HG03095 (cell line): ENCODE measurements at regions not wholly inside any gene's neighbourhood (a gene's known extent, or its start where the extent isn't known, plus 50 kb on each side); places are given as distances from the start of the nearest gene placed in this dataset.

Experiments used
- ATAC-seq: cut with Tn5 transposase; IDR thresholded peaks from one replicate; pipeline ENCODE4 v1.9.1; 2021; ENCODE audit warnings: moderate library complexity; ENCODE audit not compliant: unreplicated experiment

DNA sequence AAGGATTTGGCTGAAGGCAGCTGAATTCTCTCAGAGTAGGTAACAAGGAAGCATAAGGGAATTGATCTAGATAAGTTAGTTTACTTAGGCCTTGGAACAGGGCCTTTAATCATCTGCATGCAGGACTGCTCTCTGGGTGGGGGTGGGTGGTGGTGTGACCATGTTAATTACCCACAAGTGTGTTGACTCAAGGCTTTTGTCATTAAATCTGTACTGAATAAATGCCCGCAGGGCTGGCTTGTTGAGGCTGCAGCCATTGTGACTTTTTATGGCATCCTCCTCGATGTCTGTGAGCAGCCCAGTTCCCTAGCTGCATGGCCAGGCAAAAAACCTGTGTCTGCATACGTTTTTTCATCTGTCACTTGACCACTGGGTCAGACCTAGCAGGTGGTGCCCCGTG lies 63.5 kb upstream of the ASCC3 start:
- ATAC-seq = no peak

DNA sequence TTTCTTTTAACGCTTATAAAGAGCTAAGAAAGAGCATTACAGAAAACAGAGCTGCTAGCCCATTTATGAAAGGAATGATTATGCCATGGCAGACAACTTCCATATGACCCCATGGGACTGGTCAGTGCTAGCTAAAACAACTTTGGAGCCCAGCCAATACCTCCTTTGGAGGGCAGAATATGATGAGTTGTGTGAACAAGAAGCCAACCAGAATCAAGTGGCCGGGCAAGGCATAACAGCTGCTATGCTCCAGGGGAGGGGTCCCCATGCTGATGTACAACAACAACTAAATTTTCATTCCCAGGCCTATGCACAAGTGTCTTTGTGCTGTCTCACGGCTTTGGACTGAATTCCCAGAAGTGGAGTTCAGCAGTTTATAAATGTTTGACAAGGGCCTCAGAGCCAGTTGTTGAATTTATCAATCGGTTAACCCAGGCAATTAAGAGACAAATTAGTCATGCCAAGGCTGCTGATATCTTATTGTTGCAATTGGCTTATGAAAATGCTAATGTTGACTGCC lies 65.0 kb upstream of the ASCC3 start:
- no peak for ATAC-seq

DNA sequence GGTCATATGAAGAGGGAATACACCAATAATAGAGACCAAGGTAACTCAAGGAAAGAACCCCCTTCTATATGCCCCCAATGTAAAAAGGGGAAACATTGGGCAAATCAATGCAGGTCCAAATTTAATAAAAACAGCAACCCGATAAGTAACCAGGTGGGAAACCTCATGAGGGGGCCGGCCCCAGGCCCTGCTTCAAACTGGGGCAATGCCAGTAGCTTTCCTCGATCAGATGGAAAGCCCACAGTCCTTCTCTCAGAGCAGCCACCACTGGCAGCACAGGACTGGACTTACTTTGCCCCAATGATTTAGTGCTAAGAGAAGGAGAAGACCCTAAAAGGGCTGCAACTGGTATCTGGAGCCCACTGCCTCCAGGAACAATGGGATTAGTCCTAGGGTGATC lies 65.6 kb upstream of the ASCC3 start:
- ATAC-seq = no peak

DNA sequence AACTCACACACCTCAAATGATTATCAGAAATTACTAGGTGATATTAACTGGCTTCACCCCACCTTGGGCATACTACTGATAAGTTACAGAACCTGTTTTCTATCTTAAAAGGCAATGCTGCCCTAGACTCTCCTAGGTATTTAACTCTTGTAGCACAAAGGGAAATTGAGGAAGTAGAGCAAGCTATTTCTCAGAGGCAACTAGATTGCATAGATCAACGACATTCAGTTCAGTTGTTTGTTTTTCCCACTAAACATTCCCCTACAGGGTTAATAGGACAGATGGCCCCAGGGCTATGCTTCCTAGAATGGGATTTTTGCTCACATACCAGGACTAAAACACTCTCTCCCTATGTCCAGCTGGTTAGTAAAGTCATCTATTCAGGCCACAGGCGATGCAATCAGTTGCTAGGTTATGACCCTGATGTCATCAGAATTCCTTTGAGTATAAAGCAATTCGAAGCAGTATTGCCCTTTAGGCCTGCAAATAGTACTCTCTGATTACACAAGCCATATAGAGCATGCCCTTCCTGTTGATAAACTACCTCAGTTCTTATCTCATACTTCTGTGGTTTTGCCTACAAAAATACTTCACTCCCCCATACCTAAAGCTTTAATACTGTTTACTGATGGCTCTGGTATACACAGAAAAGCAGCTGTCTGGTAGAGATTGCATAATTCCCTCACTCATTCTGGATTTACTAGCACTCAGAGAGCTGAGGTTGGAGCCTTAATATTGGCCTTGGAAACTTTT lies 67.4 kb upstream of the ASCC3 start:
- ATAC-seq = no peak

DNA sequence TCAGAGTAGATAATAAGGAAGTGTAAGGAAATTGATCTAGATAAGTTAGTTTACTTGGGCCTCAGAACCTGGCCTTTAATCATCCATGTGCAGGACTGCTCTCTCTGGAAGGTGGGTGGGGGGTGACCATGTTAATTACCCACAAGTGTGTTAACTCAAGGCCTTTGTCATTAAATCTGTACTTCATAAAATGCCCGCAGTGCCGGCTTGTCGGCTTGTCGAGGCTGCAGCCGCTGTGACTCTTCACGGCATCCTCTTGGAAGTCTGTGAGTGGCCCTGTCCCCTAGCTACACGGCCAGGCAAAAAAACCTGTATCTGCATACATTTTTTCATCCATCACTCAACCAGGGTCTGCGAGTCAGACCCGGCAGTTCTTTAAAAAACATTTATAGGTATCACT lies 70.9 kb upstream of the ASCC3 start:
- no peak for ATAC-seq

DNA sequence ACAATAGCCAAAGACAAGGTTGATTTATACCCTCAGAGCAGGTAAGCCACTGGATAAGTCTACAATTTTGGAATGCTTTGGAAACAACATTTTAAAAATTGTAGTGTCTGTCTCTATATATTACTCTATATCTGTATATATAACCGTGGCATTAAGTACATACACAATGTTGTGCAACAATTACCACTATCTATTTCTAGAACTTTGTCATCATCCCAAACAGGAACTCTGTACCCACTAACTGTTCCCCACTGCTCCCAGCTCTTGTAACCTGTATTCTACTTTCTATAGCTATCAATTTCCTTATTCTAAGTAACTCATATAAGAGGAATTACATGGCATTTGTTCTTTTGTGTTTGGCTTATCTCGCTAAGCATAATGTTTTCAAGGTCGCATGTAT lies 78.2 kb upstream of the ASCC3 start:
- no peak for ATAC-seq

DNA sequence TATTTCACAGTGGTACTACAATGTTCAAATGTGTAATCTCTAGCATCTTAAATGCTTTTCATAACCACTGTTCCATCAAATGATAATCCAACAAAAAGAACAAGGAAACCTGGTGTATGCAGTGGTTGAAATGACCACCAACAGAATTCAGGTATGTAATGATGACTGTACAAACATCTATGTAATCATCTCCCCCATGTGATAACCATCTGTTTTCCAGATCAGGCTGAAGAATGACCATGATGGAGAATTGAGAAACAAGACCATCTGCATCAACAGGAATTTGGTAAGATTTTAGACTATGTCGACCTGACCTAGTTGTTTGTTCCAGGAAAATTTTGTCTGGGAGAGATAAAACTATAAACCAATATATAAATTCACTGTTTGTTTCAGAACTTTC lies 81.3 kb upstream of the ASCC3 start:
- ATAC-seq = no peak

DNA sequence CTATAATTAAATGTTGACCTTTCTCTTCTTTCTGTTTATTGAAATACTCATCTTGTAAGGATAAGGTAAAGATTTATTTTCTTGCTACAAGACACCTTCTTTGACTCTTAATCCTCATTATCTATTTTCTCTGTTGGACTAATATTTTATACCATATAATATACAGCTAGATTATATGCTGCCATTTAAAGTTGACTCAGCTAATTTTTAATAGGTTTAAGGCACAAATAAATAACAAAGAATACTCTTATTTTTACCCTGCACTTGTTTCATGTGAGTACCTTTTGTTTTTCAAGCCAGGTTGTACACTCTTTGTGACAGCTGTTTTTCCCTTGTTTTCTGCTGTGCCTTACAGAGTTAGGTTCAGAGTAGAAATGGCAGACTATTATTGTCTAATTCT lies 83.9 kb upstream of the ASCC3 start:
- ATAC-seq = no peak

DNA sequence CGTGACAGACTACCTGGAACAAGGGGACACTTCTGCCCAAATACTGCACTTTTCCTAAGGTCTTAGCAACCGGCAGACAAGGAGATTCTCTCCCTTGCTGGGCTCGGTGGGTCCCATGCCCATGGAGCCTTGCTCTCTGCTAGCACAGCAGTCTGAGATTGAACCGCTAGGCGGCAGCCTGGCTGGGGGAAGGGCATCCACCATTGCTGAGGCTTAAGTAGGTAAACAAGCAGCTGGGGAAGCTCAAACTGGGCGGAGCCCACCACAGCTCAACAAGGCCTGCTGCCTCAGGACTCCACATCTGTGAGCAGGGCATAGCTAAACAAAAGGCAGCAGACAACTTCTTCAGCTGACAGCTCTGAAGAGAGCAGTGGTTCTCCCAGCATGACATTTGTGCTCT lies 87.8 kb upstream of the ASCC3 start:
- no peak for ATAC-seq

DNA sequence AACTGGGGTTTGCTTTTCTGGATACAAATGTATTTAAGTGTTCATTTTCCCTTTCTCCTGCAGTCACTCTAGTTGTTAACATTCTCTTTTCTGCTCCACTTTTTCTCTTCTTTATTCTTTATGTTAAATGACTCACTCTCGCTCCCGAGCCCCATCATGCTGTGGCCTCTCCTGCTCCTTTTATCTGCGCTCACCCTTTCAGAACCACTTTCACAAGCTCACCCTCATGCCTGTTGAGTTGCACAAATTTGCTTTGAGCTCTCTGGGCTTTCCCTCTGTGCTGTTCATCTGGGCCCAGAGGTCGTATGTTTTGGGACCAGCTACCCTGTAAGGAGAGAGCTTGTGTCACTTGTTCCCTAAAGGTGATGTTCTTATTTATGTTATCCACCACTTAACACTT lies 98.1 kb upstream of the ASCC3 start:
- no peak for ATAC-seq

DNA sequence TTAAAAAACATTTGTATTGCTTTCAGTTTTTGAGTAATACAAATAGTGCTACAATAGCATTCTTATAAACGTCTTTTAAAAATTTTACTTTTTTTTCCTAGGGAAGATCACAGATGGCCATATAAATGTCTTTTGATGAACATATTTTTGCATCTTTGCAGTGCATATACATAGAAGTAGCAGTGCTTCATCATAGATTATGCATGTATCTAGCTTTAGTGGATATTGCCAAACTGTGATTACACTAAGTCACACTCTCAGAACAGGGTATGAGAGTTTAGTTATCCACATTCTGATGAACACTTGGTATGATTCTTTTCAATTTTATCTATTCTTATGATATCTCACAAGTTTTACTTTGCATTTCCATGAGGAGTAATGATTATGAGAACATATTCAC lies 99.8 kb upstream of the ASCC3 start:
- ATAC-seq = no peak

DNA sequence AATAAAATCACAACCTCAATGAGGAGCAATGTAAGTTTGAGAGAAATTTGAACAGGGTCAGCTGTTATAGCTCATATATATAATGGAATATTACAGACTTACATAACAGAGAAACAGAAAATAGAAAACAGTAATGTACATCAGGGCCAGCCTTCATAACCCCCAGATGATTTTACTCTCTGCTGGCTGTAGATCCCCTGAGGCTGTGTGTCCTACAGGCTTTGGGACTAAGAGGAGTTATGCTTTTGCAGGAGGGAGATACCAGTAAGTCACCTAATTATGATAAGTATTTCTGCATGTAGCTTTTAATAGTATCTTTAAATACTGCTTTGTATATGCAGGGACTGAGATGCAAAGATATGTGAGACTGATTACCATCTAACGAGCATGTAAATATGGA lies 105.8 kb upstream of the ASCC3 start:
- ATAC-seq = no peak

DNA sequence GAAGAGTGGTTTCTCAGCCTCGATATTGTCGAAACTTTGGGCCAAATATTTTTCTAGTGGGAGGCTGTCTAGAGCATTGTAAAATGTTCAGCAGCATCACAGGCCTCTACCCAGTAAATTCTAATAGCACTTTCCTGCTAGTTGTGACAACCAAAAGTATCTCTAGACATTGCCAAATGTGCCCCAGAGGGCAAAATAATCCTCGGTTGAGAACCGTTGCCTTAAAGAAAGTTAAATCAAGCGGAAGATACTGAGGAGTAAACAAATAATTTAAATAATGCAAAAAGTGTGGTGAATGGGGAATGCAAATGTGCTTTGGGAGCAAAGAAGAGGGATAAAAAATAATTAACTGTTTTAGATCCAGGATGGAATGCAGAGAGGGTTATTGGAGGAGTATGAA lies 106.4 kb upstream of the ASCC3 start:
- ATAC-seq = no peak

DNA sequence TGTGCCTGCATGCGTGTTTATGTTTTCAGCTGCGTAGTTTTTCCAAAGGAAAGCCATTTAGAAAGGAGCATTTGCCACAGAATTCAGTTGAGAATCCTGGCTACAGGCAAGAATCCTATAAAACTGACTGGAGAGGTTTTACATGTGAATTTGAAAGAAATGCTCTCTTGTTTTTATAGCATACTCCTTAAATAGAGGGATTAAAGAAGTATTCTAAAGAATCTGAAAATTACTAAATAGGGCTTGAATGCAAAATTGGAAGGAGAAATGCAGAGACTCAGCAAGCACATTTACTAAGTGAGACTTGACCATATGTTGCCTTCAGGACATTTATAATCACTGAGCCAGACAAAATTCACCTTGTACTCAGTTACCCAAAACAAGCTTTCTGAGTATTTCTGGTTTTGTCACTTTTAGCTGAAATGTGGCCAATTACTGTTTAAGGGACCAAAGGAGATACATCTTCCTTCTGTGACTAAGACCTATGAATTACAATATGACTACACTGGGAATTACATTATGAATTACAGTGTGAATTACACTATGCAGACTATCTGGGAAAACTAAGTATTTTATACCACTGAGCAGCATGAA lies 107.4 kb upstream of the ASCC3 start:
- ATAC-seq = no peak

DNA sequence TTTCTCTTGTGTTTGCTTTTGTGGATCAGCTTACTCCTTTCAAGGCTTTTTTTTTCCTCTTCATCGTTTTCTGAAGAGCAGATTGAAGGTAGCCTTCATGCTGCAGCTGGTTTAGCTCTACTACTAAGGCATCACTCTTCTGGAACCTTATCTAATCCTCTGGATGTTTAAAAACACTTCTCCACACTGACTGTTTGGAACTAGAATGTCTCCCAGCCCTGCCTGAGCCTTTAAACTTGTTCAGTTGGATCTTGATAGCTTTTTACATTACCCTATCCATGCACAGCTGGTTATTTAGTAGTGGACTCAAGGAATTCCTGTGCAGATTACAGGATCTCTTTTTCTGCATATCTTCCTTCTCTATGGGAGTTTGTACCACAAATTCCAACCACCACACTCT lies 108.9 kb upstream of the ASCC3 start:
- ATAC-seq = no peak

DNA sequence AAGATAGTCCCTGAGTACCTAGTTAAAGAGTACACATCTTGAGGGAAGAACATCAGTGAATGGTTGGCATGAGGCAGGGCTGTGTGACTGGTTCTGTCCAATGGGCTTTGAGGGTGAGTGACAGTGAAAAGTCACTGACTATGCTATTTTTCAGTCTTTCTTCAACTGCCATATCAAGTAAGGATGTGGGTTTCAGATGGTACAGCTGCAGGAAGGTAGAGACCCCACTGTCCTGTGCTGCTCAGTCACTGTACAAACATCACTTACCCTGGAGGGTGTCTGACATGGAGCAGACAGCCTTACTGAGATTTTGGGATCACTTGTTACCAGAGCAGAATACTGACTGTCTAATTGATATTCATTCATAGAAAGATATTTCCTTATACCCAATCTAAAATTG lies 115.3 kb upstream of the ASCC3 start:
- no peak for ATAC-seq

DNA sequence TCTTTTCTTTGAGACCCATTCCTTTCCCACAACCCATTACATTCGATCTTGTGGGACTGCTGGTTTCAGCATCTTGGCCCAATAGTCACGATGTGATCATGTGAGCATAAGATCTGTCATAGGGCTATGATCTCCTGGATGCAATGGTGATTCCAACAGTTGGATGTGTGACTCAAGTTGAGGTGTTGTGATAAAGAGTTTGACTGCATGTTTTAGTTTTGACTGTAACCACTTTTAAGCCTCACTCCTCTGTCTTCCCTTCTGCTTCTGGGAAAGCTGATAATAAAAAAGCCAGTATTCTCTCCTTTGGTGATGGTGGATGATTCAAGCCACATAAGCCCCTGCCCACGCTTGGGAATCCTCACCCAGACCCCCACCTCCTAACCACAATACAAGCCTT lies 117.0 kb upstream of the ASCC3 start:
- no peak for ATAC-seq

DNA sequence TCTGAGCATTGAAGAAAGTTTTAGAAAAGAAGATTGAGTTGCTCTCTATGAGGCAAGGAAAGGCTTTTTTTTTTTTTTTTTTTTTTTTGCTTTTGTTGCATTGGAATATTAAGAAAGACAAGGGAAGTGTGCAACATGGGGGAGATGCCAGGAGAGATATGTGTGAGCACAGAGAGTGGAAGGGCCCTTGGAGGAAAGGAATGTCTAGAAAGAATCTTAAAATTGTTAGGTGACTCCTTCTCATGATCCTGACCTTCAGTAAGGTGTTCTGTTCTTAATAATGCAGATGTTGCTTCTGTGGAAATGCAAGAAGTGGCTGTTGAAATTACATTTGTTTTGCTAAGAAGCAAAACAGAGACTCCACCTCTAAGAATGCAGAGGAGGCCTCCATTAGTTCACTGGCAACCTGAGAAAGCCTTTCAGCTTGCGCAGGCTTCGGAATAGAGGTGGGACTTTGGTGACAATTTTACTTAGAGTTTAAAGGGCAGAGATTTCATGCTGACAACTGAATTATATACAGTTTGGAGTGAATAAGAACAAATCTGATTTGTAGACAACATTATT lies 118.0 kb upstream of the ASCC3 start:
- no peak for ATAC-seq

DNA sequence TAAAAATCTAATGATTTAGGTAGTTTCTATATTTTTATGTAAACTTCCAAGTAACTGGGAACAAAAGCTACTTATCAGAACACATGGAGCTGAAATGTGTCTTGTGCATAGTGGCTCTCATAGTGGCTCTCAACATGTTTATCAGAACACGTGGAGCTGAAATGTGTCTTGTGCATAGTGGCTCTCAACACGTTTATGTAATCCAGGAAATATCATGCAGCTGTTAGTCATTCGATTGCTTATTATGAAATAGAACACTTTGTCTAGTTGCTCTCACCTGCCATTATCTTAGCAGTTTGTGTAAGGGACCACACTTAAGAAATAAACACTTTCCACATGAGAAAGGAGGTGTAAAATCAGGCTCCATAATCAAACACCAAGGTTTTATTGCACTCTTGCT lies 119.2 kb upstream of the ASCC3 start:
- no peak for ATAC-seq

DNA sequence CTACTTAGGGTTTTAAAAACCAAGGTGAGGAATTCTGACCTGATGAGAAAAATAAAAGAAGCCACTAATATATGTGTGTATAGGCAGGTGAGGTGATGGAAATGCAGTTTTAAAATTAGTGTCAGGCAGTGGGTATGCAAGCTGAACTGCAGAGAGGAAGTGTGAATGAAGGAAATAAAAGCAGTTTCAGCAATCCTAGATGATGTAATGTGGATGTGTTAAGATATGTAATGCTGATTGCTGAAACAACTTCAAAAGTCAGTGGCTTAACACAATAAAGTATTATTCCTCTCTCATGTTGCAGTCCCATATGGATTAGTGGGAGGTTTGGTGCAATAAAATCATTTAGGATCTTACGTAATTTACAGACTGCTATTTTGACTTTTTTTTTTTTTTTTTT lies 119.9 kb upstream of the ASCC3 start:
- ATAC-seq = no peak

DNA sequence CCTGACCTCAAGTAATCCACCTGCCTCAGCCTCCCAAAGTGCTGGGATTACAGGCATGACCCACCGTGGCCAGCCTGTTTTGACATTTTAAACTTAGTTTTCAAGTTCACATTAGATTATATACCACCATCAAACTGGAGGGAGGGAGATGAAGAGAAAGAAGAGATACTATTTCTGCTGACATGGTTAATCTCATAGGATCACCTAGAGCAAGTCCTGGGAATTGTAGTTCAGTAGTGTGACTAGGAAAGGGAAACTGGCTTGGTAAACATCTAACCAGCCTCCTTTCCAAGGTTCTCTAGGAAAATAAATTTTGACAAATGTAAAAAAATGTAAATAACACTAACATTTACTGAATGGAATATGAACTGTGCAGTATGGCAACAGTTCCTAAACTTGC lies 120.5 kb upstream of the ASCC3 start:
- no peak for ATAC-seq

DNA sequence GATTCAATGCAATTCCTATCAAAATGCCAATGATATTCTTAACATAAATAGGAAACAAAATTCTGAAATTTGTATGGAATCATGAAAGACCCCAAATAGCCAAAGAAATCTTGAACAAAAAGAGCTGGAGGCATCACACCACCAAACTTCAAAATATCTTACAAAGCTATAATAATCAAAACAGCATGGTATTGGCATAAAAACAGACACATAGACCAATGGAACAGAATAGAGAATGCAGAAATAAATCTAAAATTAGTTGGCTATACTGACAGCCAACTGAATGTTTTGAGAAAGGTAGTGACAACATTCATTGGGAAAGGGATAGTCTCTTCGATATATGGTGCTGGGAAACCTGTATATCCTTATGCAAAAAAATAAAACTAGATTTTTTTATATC lies 121.9 kb upstream of the ASCC3 start:
- ATAC-seq = no peak

DNA sequence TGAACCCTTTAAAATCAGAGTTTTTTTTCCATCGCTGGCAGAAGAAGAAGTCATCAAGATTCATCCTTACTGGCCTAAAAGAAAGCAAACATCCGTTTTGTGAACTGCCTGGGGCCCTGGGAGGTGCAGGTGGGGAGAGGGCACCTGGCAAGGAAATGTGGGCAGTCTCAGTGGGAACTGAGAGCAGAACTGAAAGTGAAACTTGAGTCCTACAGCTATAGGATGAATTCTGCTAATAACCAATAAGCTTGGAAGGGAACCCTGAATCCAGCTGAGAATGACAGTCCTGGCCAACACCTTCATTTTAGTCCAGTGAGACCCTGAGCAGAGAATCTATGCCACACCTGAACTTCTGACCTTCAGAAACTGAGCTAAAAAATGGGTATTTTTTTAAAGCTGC lies 130.1 kb upstream of the ASCC3 start:
- ATAC-seq = peak; percentile 87
